GM12878 (cell line): ENCODE measurements at regions not wholly inside any gene's neighbourhood (a gene's known extent, or its start where the extent isn't known, plus 50 kb on each side); places are given as distances from the start of the nearest gene placed in this dataset.

Experiments used
- ATAC-seq: fragments of 200-7000 bp; cut with Tn5 transposase; 3 replicates; pipeline ENCODE4 v1.9.1; 2020; ENCODE audit warnings: mild to moderate bottlenecking, moderate library complexity
- BruUV-seq: library from RNA; stranded (reverse); fragments of 400-500 nt; replicated peaks from 2 replicates; lab custom pipeline; 2021; lab: Mats Ljungman, UMichigan
- CTCF ChIA-PET: fragments of 300-600 bp; sonication (Branson Sonifier 250); formaldehyde crosslinking; extraction: SDS; loops from one replicate; lab custom pipeline; 2021; ENCODE audit warnings: inconsistent platforms; lab: Yijun Ruan, JAX
- POLR2A ChIA-PET: fragments of 350-600 bp; formaldehyde crosslinking; extraction: SDS; loops from one replicate; lab custom pipeline; 2021; ENCODE audit warnings: inconsistent platforms; lab: Charles Lee
- RAD21 ChIA-PET: fragments of 300-600 bp; sonication (Branson Sonifier 250); formaldehyde crosslinking; loops from one replicate; lab custom pipeline; 2023; ENCODE audit warnings: antibody characterized with exemption; ENCODE audit not compliant: unreplicated experiment; lab: Charles Lee
- SMC1A ChIA-PET: fragments of 300-600 bp; sonication (Branson Sonifier 250); formaldehyde crosslinking; loops from one replicate; lab custom pipeline; 2023; ENCODE audit not compliant: unreplicated experiment, uncharacterized antibody; lab: Charles Lee
- DNase-seq: peaks from one replicate; pipeline ENCODE4 v3.0.0-alpha.2; 2011; ENCODE audit warnings: low read depth, low spot score
- FAIRE-seq: peaks from 3 replicates; lab custom pipeline; 2011; peaks lifted over from hg19 to GRCh38; lab: Jason Lieb, UNC
- H2AFZ ChIP-seq: 2 replicates; pipeline ENCODE4 v1.6.0; 2011; ENCODE audit warnings: low read depth, low read length, control low read depth; ENCODE audit not compliant: control insufficient read depth
- H3K27ac ChIP-seq: 2 replicates; pipeline ENCODE4 v1.5.1; 2011; ENCODE audit warnings: control low read depth; ENCODE audit not compliant: control insufficient read depth, insufficient read depth
- H3K27me3 ChIP-seq, 2 experiments: replicated peaks in 1 of 2; 2 replicates each; pipeline versions ENCODE4 v1.6.0 to v1.6.1; 2011; ENCODE audit warnings: low read length in 1 of 2; ENCODE audit not compliant: control insufficient read depth in 2 of 2, insufficient read depth in 2 of 2
- H3K36me3 ChIP-seq, 2 experiments: 2 replicates each; pipeline ENCODE4 v1.5.1; 2011; ENCODE audit warnings: low read length in 1 of 2; ENCODE audit not compliant: control insufficient read depth in 2 of 2, insufficient read depth in 2 of 2
- H3K4me1 ChIP-seq: 2 replicates; pipeline ENCODE4 v1.6.1; 2011; ENCODE audit warnings: mild to moderate bottlenecking, low read length, moderate library complexity, mixed read lengths; ENCODE audit not compliant: control insufficient read depth, insufficient read depth
- H3K4me2 ChIP-seq: 2 replicates; pipeline ENCODE4 v1.6.0; 2011; ENCODE audit warnings: control low read depth; ENCODE audit not compliant: control insufficient read depth, insufficient read depth
- H3K4me3 ChIP-seq: fragments of 200-600 bp; sonication (generic); 2 replicates; pipeline ENCODE4 v1.5.1; 2016
- H3K79me2 ChIP-seq: 2 replicates; pipeline ENCODE4 v1.6.0; 2011; ENCODE audit warnings: low read length; ENCODE audit not compliant: control insufficient read depth, insufficient read depth
- H3K9ac ChIP-seq: 2 replicates; pipeline ENCODE4 v1.8.0; 2011; ENCODE audit warnings: low read length, control low read depth, mixed read lengths; ENCODE audit not compliant: control insufficient read depth, insufficient read depth
- H3K9me3 ChIP-seq: replicated peaks from 3 replicates; pipeline ENCODE4 v1.5.1; 2011; ENCODE audit warnings: mild to moderate bottlenecking, low read length; ENCODE audit not compliant: control insufficient read depth, insufficient read depth
- H4K20me1 ChIP-seq: 2 replicates; pipeline ENCODE4 v1.6.0; 2011; ENCODE audit not compliant: control insufficient read depth, insufficient read depth
- DPF2 ChIP-seq: fragments of 450-650 bp; IDR thresholded peaks from 2 replicates; pipeline ENCODE4 v1.6.1; 2017; ENCODE audit warnings: mild to moderate bottlenecking
- GABPA ChIP-seq: IDR thresholded peaks from 2 replicates; pipeline ENCODE4 v1.6.1; 2014; ENCODE audit warnings: antibody characterized with exemption, low read depth, mild to moderate bottlenecking, inconsistent platforms
- IRF4 ChIP-seq: IDR thresholded peaks from 2 replicates; pipeline ENCODE4 v1.6.1; 2011; ENCODE audit warnings: low read depth, low read length
- JUNB ChIP-seq: IDR thresholded peaks from 2 replicates; pipeline ENCODE4 v1.6.1; 2016; ENCODE audit warnings: antibody characterized with exemption, mild to moderate bottlenecking
- NFIC ChIP-seq: IDR thresholded peaks from 2 replicates; pipeline ENCODE4 v1.6.1; 2012; ENCODE audit warnings: low read depth, mild to moderate bottlenecking, inconsistent platforms, low read length, moderate library complexity
- NFYB ChIP-seq: IDR thresholded peaks from 2 replicates; pipeline ENCODE4 v1.6.1; 2011; ENCODE audit warnings: low read depth, mild to moderate bottlenecking, low read length, improper control_type of control experiment, moderate library complexity; ENCODE audit not compliant: insufficient read depth
- TBL1XR1 ChIP-seq: IDR thresholded peaks from 2 replicates; pipeline ENCODE4 v1.6.1; 2012; ENCODE audit warnings: low read depth, low read length, improper control_type of control experiment
- TCF12 ChIP-seq: IDR thresholded peaks from 2 replicates; pipeline ENCODE4 v1.6.1; 2011; ENCODE audit warnings: low read depth, mild to moderate bottlenecking, low read length
- WGBS: methylation state at CpG from one replicate; pipeline ENCODE4 v1.1.6; 2016; ENCODE audit warnings: low lambda C conversion rate; ENCODE audit not compliant: insufficient replicate concordance, insufficient coverage; ENCODE audit errors: missing lambda C conversion rate; 5-methylcytosine and 5-hydroxymethylcytosine counted together
- in situ Hi-C: fragments of 300-500 bp; cut with MboI; formaldehyde crosslinking; loops from 9 replicates; pipeline ENCODE4 v1.14.3; 2018; ENCODE audit warnings: mixed read lengths
- intact Hi-C: fragments of 100-400 bp; cut with micrococcal nuclease; formaldehyde crosslinking; loops from one replicate; pipeline ENCODE4 v1.14.2; 2022; ENCODE audit not compliant: unreplicated experiment
- TF ChIP-seq, protein P1 (sequence below): fragments of 450-650 bp; IDR thresholded peaks from 2 replicates; pipeline ENCODE4 v1.6.1; 2017; ENCODE audit warnings: mild to moderate bottlenecking, moderate library complexity
- TF ChIP-seq, protein P2 (sequence below): fragments of 450-650 bp; IDR thresholded peaks from 2 replicates; pipeline ENCODE4 v1.6.1; 2016; ENCODE audit warnings: mild to moderate bottlenecking
- TF ChIP-seq, protein P3 (sequence below): IDR thresholded peaks from 2 replicates; pipeline ENCODE4 v1.6.1; 2012; ENCODE audit warnings: low read length, inconsistent platforms

DNA sequence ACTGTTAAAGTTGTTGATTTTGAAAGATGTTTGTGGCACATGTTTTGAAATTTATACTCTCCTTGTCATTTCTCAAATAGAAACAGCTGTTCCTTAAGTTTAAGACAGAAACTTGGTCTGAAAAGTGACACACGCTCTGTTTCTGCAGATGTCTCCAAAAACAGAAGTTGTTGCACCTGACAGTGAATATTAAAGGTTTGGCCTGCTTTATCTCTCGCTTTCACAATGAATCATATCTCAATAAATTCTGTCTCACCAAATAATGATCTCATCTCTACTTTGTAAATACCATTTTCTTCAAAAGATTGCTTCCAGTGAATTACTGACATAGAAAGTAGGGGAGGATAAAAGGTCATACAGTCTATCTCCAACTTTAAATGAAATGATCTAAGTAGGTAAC is 294.9 kb upstream of the SYT4 start:
- no peak for FAIRE-seq
- no TSS peak for BruUV-seq
- Histone ChIP-seq H3K27ac (no peak overlapping the region), H3K36me3 (no peaks in the 10 kb centered on the region), H3K4me2 (no peak overlapping the region), H4K20me1 (no peaks in the 10 kb centered on the region), H3K27me3 (no peaks in the 10 kb centered on the region), H2AFZ (no peak overlapping the region), H3K79me2 (no peaks in the 10 kb centered on the region), H3K9me3 (no peaks in the 10 kb centered on the region), H3K9ac (no peak overlapping the region), H3K4me1 (no peaks in the 10 kb centered on the region), H3K4me3 (no peak overlapping the region)
- SMC1A ChIA-PET: interaction anchor here (1.1 to 3.5 kb wide), 4 partner anchors 14 to 1521 kb away, joined by 3 to 23 read pairs (median 6); no protein-coding TSS in a partner anchor
- intact Hi-C loops (loop anchor here (10.0 kb wide), 1 partner anchor 1257 kb away; no protein-coding TSS in a partner anchor), in situ Hi-C loops (loop anchor here (25.0 kb wide), 1 partner anchor 1460 kb away; no protein-coding TSS in a partner anchor)
- ATAC-seq: peak; percentile 69
- TF ChIP-seq NFYB (no peak), IRF4 (peak; percentile 43; the same call in 1 of the 2 replicates), TCF12 (peak; percentile 58; the same call in 1 of the 2 replicates), NFIC (peak; percentile 54; the same call in 1 of the 2 replicates), TBL1XR1 (no peak), GABPA (0 out of 2 replicates have a peak, but pooled peaks have one; percentile 10), DPF2 (no peak), JUNB (peak; percentile 87)
- TF ChIP-seq, protein P1, sequence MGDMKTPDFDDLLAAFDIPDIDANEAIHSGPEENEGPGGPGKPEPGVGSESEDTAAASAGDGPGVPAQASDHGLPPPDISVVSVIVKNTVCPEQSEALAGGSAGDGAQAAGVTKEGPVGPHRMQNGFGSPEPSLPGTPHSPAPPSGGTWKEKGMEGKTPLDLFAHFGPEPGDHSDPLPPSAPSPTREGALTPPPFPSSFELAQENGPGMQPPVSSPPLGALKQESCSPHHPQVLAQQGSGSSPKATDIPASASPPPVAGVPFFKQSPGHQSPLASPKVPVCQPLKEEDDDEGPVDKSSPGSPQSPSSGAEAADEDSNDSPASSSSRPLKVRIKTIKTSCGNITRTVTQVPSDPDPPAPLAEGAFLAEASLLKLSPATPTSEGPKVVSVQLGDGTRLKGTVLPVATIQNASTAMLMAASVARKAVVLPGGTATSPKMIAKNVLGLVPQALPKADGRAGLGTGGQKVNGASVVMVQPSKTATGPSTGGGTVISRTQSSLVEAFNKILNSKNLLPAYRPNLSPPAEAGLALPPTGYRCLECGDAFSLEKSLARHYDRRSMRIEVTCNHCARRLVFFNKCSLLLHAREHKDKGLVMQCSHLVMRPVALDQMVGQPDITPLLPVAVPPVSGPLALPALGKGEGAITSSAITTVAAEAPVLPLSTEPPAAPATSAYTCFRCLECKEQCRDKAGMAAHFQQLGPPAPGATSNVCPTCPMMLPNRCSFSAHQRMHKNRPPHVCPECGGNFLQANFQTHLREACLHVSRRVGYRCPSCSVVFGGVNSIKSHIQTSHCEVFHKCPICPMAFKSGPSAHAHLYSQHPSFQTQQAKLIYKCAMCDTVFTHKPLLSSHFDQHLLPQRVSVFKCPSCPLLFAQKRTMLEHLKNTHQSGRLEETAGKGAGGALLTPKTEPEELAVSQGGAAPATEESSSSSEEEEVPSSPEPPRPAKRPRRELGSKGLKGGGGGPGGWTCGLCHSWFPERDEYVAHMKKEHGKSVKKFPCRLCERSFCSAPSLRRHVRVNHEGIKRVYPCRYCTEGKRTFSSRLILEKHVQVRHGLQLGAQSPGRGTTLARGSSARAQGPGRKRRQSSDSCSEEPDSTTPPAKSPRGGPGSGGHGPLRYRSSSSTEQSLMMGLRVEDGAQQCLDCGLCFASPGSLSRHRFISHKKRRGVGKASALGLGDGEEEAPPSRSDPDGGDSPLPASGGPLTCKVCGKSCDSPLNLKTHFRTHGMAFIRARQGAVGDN: no peak
- TF ChIP-seq, protein P2, sequence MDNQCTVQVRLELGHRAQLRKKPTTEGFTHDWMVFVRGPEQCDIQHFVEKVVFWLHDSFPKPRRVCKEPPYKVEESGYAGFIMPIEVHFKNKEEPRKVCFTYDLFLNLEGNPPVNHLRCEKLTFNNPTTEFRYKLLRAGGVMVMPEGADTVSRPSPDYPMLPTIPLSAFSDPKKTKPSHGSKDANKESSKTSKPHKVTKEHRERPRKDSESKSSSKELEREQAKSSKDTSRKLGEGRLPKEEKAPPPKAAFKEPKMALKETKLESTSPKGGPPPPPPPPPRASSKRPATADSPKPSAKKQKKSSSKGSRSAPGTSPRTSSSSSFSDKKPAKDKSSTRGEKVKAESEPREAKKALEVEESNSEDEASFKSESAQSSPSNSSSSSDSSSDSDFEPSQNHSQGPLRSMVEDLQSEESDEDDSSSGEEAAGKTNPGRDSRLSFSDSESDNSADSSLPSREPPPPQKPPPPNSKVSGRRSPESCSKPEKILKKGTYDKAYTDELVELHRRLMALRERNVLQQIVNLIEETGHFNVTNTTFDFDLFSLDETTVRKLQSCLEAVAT: no peak
- TF ChIP-seq, protein P3, sequence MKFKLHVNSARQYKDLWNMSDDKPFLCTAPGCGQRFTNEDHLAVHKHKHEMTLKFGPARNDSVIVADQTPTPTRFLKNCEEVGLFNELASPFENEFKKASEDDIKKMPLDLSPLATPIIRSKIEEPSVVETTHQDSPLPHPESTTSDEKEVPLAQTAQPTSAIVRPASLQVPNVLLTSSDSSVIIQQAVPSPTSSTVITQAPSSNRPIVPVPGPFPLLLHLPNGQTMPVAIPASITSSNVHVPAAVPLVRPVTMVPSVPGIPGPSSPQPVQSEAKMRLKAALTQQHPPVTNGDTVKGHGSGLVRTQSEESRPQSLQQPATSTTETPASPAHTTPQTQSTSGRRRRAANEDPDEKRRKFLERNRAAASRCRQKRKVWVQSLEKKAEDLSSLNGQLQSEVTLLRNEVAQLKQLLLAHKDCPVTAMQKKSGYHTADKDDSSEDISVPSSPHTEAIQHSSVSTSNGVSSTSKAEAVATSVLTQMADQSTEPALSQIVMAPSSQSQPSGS: peak; percentile 69
- DNase-seq: no peak
- WGBS: 0% methylated on average over 2 of the region's 2 CpGs
- CTCF ChIA-PET: interaction anchor here (2.0 to 10.9 kb wide), 5 partner anchors 10 to 26 kb away, joined by 8 to 207 read pairs (median 22); no protein-coding TSS in a partner anchor
- POLR2A ChIA-PET: no interaction called here
- RAD21 ChIA-PET: interaction anchor here (2.4 kb wide), 1 partner anchor 20 kb away, joined by 5 read pairs; no protein-coding TSS in a partner anchor
